K562 (cell line): ENCODE measurements at regions not wholly inside any gene's neighbourhood (a gene's known extent, or its start where the extent isn't known, plus 50 kb on each side); places are given as distances from the start of the nearest gene placed in this dataset.

Source experiments
- CEBPB ChIP-seq: fragments of 450-650 bp; IDR thresholded peaks from 2 replicates; pipeline ENCODE4 v1.6.1; 2016; ENCODE audit warnings: missing genetic modification characterization, missing compliant biosample characterization
- CHCHD3 ChIP-seq: fragments of 250-450 bp; sonication (Bioruptor Pico); IDR thresholded peaks from 2 replicates; pipeline ENCODE4 v2.1.2; 2022; ENCODE audit warnings: mild to moderate bottlenecking
- NR2C1 ChIP-seq, 2 experiments: fragments of 450-650 bp; IDR thresholded peaks; 2 replicates each; pipeline ENCODE4 v1.6.1; 2017; ENCODE audit warnings: mild to moderate bottlenecking in 2 of 2, antibody characterized with exemption in 1 of 2, inconsistent platforms in 1 of 2, missing compliant biosample characterization in 1 of 2, missing genetic modification characterization in 1 of 2
- SMARCB1 ChIP-seq: IDR thresholded peaks from 2 replicates; pipeline ENCODE4 v1.6.1; 2011; ENCODE audit warnings: improper control_type of control experiment, low read depth; ENCODE audit not compliant: insufficient read length
- ZC3H11A ChIP-seq: IDR thresholded peaks from 2 replicates; pipeline ENCODE4 v1.6.1; 2012; ENCODE audit warnings: low read depth, low read length, improper control_type of control experiment
- ZNF644 ChIP-seq: fragments of 200-800 bp; sonication (Bioruptor generic); IDR thresholded peaks from 2 replicates; pipeline ENCODE4 v1.6.1; 2016; ENCODE audit warnings: low read depth, missing genetic modification characterization, missing compliant biosample characterization
- TF ChIP-seq, protein P1 (sequence below): fragments of 450-650 bp; IDR thresholded peaks from 2 replicates; pipeline ENCODE4 v1.6.1; 2016; ENCODE audit warnings: low read depth

GRCh38 chr5:97534166-97534565 is 351.1 kb upstream of the RIOK2 start (continued):
- TF ChIP-seq, protein P1, sequence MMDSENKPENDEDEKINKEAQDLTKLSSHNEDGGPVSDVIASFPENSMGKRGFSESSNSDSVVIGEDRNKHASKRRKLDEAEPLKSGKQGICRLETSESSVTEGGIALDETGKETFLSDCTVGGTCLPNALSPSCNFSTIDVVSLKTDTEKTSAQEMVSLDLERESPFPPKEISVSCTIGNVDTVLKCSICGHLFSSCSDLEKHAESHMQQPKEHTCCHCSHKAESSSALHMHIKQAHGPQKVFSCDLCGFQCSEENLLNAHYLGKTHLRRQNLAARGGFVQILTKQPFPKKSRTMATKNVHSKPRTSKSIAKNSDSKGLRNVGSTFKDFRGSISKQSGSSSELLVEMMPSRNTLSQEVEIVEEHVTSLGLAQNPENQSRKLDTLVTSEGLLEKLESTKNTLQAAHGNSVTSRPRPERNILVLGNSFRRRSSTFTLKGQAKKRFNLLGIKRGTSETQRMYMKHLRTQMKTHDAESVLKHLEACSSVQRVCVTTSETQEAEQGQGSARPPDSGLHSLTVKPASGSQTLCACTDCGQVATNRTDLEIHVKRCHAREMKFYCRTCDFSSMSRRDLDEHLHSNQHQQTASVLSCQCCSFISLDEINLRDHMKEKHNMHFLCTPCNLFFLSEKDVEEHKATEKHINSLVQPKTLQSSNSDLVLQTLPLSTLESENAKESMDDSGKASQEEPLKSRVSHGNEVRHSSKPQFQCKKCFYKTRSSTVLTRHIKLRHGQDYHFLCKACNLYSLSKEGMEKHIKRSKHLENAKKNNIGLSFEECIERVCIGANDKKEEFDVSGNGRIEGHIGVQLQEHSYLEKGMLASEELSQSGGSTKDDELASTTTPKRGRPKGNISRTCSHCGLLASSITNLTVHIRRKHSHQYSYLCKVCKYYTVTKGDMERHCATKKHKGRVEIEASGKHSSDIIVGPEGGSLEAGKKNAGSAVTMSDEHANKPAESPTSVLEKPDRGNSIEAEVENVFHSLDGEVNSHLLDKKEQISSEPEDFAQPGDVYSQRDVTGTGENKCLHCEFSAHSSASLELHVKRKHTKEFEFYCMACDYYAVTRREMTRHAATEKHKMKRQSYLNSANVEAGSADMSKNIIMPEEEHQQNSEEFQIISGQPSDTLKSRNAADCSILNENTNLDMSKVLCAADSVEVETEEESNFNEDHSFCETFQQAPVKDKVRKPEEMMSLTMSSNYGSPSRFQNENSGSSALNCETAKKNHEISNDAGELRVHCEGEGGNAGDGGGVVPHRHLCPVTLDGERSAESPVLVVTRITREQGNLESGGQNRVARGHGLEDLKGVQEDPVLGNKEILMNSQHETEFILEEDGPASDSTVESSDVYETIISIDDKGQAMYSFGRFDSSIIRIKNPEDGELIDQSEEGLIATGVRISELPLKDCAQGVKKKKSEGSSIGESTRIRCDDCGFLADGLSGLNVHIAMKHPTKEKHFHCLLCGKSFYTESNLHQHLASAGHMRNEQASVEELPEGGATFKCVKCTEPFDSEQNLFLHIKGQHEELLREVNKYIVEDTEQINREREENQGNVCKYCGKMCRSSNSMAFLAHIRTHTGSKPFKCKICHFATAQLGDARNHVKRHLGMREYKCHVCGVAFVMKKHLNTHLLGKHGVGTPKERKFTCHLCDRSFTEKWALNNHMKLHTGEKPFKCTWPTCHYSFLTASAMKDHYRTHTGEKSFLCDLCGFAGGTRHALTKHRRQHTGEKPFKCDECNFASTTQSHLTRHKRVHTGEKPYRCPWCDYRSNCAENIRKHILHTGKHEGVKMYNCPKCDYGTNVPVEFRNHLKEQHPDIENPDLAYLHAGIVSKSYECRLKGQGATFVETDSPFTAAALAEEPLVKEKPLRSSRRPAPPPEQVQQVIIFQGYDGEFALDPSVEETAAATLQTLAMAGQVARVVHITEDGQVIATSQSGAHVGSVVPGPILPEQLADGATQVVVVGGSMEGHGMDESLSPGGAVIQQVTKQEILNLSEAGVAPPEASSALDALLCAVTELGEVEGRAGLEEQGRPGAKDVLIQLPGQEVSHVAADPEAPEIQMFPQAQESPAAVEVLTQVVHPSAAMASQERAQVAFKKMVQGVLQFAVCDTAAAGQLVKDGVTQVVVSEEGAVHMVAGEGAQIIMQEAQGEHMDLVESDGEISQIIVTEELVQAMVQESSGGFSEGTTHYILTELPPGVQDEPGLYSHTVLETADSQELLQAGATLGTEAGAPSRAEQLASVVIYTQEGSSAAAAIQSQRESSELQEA: no peak
- TF ChIP-seq CHCHD3 (CRISPR knock-in tag) (no peak), CEBPB (tag) (peak; percentile 73), SMARCB1 (no peak), ZC3H11A (no peak), ZNF644 (tag) (no peak), NR2C1 (IDR thresholded peaks at IDR 0.05) (no peak), NR2C1 (tag; IDR thresholded peaks at IDR 0.05) (no peak)
